Forelimb muscle (tissue), 1 donor: ENCODE measurements at regions not wholly inside any gene's neighbourhood (a gene's known extent, or its start where the extent isn't known, plus 50 kb on each side); places are given as distances from the start of the nearest gene placed in this dataset.

ENCODE experiments used
- DNase-seq: peaks from one replicate; pipeline ENCODE4 v3.0.0-alpha.2; 2013; ENCODE audit warnings: low read depth

DNA sequence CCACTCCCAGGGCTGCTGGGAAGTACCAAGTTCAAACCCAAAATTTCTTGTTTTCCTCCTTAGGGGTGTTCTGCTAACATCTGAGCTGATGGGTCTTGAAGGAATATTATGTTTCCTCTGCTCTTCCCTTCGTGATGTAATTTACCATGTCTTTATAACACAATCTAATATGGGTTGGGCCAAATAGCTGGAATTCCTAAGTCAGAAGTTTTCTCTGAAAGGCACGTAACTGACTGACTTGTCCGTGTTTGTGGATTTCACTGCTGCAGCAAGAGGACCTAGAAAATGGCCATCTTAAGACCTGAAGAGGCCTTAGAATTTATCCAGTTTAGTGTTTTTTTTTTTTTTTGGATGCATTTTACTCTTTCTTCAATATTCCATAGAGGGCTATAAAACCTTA lies 256.7 kb downstream of the DCDC2C start:
- no peak for DNase-seq

- DNase-seq, result no peak
Measured at GRCh38 chr2:3962719-3963118, 259.3 kb downstream of the DCDC2C start.

- DNase-seq, result no peak
Measured at GRCh38 chr2:3965211-3965610, 261.8 kb downstream of the DCDC2C start.

- no peak for DNase-seq
Measured at GRCh38 chr2:3965953-3966352, 262.6 kb downstream of the DCDC2C start.

GRCh38 chr2:3966470-3966869 lies 263.1 kb downstream of the DCDC2C start:
- DNase-seq, result no peak

DNA sequence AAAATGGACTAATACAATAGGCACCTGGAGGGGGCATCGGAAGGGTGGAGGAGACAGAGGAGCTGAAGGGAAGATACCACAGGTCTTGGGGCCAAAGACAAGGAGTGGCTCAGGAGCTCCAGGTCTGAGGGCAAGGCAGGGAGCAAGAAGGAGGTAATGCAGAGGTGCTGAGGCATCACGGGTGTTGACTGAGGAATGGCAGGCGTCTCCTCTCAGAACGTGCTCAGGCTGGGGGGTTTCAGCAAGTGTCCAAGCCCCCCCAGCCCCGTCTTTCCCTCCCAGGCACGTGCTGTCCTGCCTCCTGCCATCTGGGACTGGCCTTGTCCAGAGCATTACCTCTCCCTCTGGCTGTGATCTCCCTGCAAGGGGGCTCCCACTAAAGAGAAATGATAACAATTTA lies 265.4 kb downstream of the DCDC2C start:
- DNase-seq, result no peak

- DNase-seq, result no peak
Measured at GRCh38 chr2:3970791-3971651, 267.6 kb downstream of the DCDC2C start.

DNA sequence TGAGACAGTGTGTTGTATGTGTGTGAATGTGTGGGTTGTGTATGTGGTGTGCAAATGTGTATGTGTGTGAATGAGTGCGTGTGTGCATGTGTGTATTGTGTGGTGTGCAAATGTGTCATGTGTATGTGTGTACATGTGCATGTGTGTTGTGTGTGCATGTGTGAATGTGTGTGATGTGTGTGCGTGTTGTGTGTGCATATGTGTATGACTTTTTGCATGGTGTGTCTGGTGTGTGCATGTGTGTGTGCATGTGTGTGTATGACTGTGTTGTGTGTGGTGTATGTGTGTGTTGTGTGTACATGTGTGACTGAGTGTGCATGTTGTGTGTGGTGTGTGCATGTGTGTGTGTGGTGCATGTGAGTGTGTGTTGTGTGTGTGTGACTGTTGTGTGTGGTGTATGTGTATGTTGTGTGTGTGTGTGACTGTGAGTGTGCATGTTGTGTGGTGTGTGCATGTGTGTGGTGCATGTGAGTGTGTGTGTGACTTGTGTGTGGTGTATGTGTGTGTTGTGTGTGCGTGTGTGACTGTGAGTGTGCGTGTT lies 268.3 kb downstream of the DCDC2C start:
- no peak for DNase-seq

- DNase-seq, result no peak
Measured at GRCh38 chr2:3972377-3972776, 269.0 kb downstream of the DCDC2C start.

DNA sequence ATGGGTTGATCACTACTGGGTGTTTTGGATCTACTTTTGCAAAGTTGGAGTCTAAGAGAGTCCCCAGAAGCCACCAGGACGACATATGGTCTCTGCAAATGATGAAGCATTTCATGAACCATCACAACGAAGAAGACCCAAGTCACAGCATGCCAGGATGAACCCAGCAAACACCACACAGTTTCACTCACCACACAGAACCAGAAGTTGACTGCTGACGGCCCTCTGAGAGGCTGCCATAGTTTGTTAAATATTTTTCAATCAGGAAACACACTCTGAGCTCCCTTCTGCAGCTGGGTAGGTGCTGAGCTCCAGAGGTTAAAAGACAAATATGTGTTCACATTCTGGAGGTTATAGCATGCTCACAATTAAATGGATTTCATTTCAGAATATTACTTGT lies 271.4 kb downstream of the DCDC2C start:
- DNase-seq, result no peak

- DNase-seq, result no peak
Measured at GRCh38 chr2:3981446-3981987, 278.1 kb downstream of the DCDC2C start.

DNA sequence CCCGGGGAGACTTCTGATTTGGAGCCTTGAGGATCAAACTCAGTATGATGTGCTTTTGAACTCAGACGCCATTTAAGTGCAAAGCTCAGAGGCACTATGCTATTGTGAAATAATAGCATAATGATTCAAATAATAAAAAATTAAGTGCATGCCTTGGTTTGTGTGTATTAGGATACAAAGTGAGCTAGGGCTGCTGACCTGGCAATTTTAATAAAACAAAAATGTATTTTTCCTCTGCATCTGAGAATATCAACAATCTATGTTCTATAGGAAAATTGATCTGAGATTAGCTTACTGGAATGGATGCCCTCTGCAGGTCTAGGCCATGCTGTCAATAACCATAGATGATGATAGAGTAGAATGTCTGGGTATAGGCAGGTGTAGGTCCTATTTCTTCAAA lies 278.8 kb downstream of the DCDC2C start:
- no peak for DNase-seq

DNA sequence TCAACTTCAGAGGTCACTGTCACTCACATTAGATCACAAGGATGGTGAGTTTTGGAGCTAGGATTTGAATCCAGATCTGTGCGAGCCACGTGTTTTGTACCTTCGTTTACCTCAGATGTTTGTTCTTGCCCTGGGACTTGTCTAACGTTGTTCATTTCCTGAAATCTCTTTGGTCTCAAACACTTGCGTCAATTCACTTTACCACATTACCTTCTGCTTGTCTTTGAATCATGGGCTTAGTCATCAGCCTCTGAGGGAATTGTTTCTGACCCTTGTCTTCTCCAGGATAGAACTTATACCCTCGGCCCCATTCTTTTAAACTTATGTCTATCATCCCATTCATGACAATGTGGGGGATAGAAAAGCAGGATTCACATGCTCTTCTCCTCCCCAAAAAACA lies 282.7 kb downstream of the DCDC2C start:
- no peak for DNase-seq

- DNase-seq, result no peak
Measured at GRCh38 chr2:3986530-3987258, 283.3 kb downstream of the DCDC2C start.

DNA sequence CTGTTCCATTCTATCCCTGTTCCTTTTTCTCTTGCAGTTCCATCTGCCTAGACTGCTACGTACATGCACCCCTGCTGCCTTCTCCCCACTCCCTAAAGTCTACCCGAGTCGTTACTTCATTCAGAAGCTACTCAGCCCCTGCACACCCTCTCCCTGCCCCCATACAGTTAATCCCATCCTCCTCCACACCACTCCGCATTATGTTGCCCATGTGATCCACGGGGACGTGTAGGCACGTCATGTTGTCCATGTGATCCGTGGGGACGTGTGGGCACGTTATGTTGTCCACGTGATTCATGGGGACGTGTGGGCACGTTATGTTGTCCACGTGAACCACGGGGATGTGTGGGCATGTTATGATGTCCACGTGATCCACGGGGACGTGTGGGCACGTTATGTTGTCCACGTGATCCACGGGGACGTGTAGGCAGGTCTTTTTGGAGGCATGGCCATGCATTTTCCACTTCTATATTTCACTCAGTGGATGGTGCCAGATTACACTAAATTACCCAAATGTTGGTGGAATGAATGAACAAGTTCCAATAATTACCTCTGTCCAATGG lies 299.5 kb downstream of the DCDC2C start:
- no peak for DNase-seq

DNA sequence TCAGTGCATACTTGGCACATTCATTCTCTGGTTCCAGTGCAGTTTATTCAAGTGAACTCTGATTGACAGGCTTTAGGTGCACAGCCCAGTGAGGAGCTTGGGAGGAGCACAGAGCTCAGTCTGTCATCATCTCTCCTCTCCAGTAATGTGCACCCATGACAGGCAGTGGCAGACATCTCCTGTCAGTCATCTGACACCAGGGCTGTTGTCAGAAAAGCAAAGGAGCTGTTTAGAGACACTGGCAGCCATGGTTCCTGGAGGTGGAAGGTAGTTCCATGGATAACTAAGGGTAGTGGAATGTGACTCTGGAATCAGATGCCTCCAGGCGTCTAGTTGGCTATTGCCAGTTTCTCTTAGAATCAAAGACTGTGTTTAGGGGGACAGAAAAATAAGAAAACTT lies 308.8 kb downstream of the DCDC2C start:
- no peak for DNase-seq

GRCh38 chr2:4018535-4018934 lies 315.2 kb downstream of the DCDC2C start:
- no peak for DNase-seq

DNA sequence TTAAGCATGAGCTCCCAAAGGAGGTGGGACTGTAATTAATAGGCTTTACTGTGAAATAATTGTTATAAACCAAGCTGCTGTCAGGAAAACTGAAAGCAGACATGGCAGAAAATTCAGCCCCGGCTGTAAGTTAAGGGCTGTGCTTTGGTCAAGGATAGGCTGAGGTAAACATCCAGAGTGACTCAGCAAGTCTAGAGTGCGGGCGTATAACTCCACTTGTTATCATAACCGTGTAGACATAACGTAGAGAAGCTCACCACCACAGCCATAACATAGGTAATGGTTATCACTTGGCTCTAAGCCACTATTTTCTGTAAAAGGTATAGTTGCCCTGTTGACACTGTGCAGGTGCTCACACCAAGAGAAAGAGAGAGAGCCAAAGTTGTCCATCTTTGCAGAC lies 316.8 kb downstream of the DCDC2C start:
- DNase-seq, result no peak

- DNase-seq, result no peak
Measured at GRCh38 chr2:4020649-4021048, 317.3 kb downstream of the DCDC2C start.

GRCh38 chr2:4024605-4025004 lies 321.2 kb downstream of the DCDC2C start:
- DNase-seq, result no peak

DNA sequence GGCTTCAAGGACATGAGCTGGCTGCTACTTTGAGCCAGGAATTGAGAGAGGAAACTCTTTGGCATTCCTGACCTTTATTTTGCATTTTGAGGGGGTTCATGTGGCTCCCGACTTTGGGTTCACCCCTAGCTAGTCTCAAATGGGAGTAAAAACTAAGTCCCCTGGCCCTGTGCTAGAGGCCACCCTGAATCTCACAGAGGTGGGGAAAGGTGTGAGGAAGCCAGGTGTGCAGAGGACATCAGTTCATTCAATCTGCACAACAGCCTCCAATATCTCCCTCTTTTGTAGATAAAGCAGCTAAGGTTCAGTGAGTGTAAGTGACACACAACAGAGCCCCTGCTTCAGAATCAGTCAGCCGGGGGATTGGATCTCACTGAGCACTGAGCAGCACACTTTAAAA lies 325.7 kb downstream of the DCDC2C start:
- DNase-seq, result no peak

- DNase-seq, result no peak
Measured at GRCh38 chr2:4039896-4040295, 336.5 kb downstream of the DCDC2C start.
